ENCODE measurements at regions not wholly inside any gene's neighbourhood (a gene's known extent, or its start where the extent isn't known, plus 50 kb on each side); places are given as distances from the start of the nearest gene placed in this dataset.

DNA sequence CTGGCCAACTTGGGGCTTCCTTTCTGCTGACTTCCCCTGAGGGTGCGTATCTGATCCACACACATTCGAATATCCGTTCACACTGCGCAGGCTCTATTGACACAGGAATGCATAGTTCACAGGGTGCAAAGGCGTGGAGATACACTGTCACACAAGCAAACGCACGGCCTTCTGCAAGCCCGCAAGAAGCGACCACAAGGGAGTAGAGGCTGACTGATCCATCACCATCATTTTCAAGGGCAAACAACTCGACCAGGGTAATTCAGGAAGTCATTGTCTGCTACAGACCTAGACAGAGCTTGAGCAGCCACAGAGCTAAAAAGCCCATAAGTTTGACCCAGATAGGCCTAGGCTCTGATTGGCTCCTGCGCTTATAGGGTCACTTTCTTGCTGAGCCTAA, 392.3 kb downstream of the MN1 start:
- dilution Hi-C loops (cut with MboI; ENCODE audit: extremely low pct_ligation_motif_present, low sequenced_read_pairs) = no loop called here
- DNase-seq (ENCODE audit: low read depth, low spot score) = no peak
- no peak overlapping the region for H3K27ac ChIP-seq (ENCODE audit: control insufficient read depth, insufficient read depth, low read length)
- no peak for FAIRE-seq
- H3K36me3 ChIP-seq (ENCODE audit: control insufficient read depth in 2 of 2, extremely low read depth in 1 of 2, insufficient read depth in 2 of 2, low read length in 2 of 2) = no peaks in the 10 kb centered on the region
- H3K9ac ChIP-seq (ENCODE audit: control insufficient read depth, extremely low read depth, insufficient read depth, low read length) = no peak overlapping the region
- no peak for TF ChIP-seq EZH2 (IDR thresholded peaks at IDR 0.05; ENCODE audit: low read length)
- TF ChIP-seq CTCF (optimal IDR thresholded peaks at IDR 0.05 in 1 of 3, IDR thresholded peaks at IDR 0.05 in 1 of 3, conservative IDR thresholded peaks at IDR 0.05 in 1 of 3; ENCODE audit: extremely low read depth in 1 of 3, insufficient read depth in 2 of 3, low read length in 3 of 3) = peak in 1 of 3 experiments; percentile 27
- no peak overlapping the region for H2AFZ ChIP-seq (ENCODE audit: control insufficient read depth, low read length)
- no peak overlapping the region for H3K4me3 ChIP-seq (ENCODE audit: control insufficient read depth in 2 of 3, extremely low read depth in 1 of 3, insufficient read depth in 2 of 3, low read depth in 1 of 3, low read length in 3 of 3)
- H3K79me2 ChIP-seq (ENCODE audit: control insufficient read depth, insufficient read depth, low read length) = no peaks in the 10 kb centered on the region
- peaks cover 28% of the 10 kb centered on the region for H3K4me1 ChIP-seq (ENCODE audit: control insufficient read depth, extremely low read depth, insufficient read depth, low read length)
- H4K20me1 ChIP-seq (ENCODE audit: control insufficient read depth, extremely low read depth, insufficient read depth, low read length) = no peaks in the 10 kb centered on the region
- no peak overlapping the region for H3K4me2 ChIP-seq (ENCODE audit: control insufficient read depth, extremely low read depth, insufficient read depth, low read depth, low read length)
- no peaks in the 10 kb centered on the region for H3K27me3 ChIP-seq (ENCODE audit: control insufficient read depth, extremely low read depth, insufficient read depth, low read length)
- no peaks in the 10 kb centered on the region for H3K9me3 ChIP-seq (ENCODE audit: control insufficient read depth, low read depth, low read length)
- no peaks in the 10 kb centered on the region for H3K9me1 ChIP-seq (ENCODE audit: control insufficient read depth, extremely low read depth, insufficient read depth, low read length)

GRCh38 chr22:27412866-27413445, 388.6 kb downstream of the MN1 start:
- Histone ChIP-seq H3K9me3 (ENCODE audit: control insufficient read depth, low read depth, low read length) (no peaks in the 10 kb centered on the region), H3K36me3 (ENCODE audit: control insufficient read depth in 2 of 2, extremely low read depth in 1 of 2, insufficient read depth in 2 of 2, low read length in 2 of 2) (no peaks in the 10 kb centered on the region), H4K20me1 (ENCODE audit: control insufficient read depth, extremely low read depth, insufficient read depth, low read length) (no peaks in the 10 kb centered on the region), H3K27me3 (ENCODE audit: control insufficient read depth, extremely low read depth, insufficient read depth, low read length) (no peaks in the 10 kb centered on the region), H3K4me2 (ENCODE audit: control insufficient read depth, extremely low read depth, insufficient read depth, low read depth, low read length) (peak overlapping the region; percentile 39), H3K4me1 (ENCODE audit: control insufficient read depth, extremely low read depth, insufficient read depth, low read length) (peaks cover 26% of the 10 kb centered on the region), H3K27ac (ENCODE audit: control insufficient read depth, insufficient read depth, low read length) (peak overlapping the region; percentile 10), H3K9me1 (ENCODE audit: control insufficient read depth, extremely low read depth, insufficient read depth, low read length) (no peaks in the 10 kb centered on the region), H2AFZ (ENCODE audit: control insufficient read depth, low read length) (peak overlapping the region; percentile 17), H3K79me2 (ENCODE audit: control insufficient read depth, insufficient read depth, low read length) (no peaks in the 10 kb centered on the region), H3K4me3 (ENCODE audit: control insufficient read depth in 2 of 3, extremely low read depth in 1 of 3, insufficient read depth in 2 of 3, low read depth in 1 of 3, low read length in 3 of 3) (no peak overlapping the region), H3K9ac (ENCODE audit: control insufficient read depth, extremely low read depth, insufficient read depth, low read length) (peak overlapping the region; percentile 9)
- FAIRE-seq (peak; percentile 94), DNase-seq (ENCODE audit: low read depth, low spot score) (peak; percentile 86)
- dilution Hi-C loops (cut with MboI; ENCODE audit: extremely low pct_ligation_motif_present, low sequenced_read_pairs) = no loop called here
- TF ChIP-seq CTCF (optimal IDR thresholded peaks at IDR 0.05 in 1 of 3, IDR thresholded peaks at IDR 0.05 in 1 of 3, conservative IDR thresholded peaks at IDR 0.05 in 1 of 3; ENCODE audit: extremely low read depth in 1 of 3, insufficient read depth in 2 of 3, low read length in 3 of 3) (no peak), EZH2 (IDR thresholded peaks at IDR 0.05; ENCODE audit: low read length) (no peak)

Measured in keratinocyte (primary cell).